HG03469 (cell line): ENCODE measurements at regions not wholly inside any gene's neighbourhood (a gene's known extent, or its start where the extent isn't known, plus 50 kb on each side); places are given as distances from the start of the nearest gene placed in this dataset.

Experiments used
- ATAC-seq: cut with Tn5 transposase; IDR thresholded peaks from one replicate; pipeline ENCODE4 v1.9.1; 2021; ENCODE audit warnings: mild to moderate bottlenecking, moderate library complexity, moderate number of reproducible peaks; ENCODE audit not compliant: unreplicated experiment

DNA sequence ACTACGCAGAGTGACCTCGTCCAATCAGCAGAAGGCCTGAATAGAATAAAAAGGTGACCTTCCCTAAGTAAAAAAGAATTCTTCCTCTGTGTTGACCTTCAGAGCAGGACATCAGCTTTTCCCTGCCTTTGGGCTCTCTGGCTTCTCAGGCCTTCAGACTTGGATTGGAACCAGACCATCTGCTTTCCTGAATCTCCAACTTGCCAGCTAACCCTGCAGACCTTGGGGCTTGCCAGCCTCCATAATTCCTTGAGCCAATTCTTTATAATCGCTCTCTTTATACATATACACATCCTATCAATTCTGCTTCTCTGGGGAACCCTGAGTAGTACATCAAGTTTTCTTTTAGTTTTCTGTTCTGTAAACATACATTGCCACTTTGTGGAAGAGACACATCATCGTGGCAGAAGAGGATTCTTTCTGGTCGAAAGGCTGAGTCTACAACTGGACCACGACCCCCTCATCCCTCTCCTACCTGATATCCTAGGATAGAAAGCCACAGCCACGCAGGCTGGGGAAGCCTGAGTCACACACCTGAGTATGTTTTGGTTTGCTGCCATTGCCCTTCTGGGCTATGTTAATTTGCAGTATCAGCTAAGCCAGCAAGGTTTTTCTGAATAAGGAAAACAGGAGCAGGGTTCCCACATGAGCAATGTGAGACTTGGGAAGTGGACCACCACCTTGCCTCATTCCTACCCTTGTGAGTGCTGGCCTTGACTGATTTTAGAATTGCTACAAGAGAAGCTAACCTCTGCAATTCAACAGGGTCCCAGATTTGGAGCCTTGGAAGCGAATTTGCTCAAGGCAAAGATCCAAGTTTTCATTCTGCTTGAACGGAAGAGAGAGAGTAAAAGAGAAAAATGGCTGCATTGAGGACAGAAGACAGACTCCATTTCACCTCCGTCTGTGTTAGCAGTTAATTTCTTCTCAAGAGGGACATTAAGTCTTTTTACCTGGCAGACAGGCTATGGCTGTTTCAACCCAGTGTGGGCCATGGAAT is 445.2 kb upstream of the FZD8 start:
- ATAC-seq, result no peak

DNA sequence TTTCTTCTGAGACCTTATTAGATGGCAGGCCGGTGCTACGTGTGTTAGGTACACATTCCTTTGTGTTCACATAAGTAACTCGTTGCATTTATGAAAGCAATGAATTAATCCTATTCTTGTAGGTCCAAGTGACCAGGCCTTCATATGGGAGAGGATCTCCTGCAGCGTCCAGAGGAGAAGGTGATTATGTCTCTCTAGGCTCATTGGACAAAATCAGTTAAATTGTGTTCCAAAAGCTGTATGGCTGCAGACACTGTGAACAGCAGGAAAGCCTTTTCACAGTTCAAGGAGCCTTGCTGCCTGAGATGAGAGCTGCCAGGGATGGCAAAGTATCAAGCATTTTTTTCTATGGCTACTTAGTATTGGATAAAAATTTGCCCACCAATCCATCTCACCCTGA is 433.1 kb upstream of the FZD8 start:
- ATAC-seq, result no peak

DNA sequence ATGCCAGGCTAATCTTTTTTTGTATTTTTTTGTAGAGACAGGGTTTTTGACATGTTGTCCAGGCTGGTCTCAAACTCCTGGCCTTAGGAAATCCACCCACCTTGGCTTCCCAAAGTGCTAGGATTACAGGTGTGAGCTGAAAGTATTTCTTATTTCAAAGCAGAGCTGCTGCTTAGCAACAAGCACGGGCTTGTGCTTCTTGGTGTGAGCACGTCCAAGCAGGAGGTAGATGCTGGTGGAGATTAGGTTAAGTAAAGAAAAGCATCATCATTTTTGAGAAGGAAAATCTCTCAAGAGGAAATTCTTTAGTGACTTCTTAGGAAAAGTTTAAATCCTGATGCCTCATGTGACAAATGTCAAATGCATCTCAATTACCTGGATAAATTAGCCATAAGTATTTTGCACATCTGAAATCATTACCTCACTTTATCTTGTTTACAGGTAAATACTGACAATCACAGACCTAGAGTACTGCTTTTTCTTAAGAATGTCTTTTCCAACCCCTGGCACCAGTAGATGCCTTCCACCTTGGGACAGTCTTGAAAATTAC is 431.8 kb upstream of the FZD8 start:
- ATAC-seq, result no peak

DNA sequence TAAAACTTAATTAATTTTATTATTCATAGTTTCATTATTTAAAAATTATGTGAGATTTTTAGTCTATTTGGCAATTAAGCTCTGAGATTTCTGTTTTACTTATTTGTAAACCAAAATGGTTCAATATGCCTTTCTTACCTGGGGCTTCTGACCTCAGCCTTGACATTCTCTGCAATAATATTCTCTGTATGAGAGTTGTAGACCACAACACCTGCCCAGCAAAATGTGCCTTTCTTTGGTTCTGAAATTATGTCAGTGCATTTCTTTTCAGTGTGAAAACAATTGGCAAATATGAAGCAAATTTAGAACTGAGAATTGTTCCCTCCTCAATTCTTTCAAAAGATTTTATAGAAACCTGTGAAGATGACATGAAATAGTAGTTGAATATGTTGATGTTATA is 426.4 kb upstream of the FZD8 start:
- ATAC-seq, result no peak

DNA sequence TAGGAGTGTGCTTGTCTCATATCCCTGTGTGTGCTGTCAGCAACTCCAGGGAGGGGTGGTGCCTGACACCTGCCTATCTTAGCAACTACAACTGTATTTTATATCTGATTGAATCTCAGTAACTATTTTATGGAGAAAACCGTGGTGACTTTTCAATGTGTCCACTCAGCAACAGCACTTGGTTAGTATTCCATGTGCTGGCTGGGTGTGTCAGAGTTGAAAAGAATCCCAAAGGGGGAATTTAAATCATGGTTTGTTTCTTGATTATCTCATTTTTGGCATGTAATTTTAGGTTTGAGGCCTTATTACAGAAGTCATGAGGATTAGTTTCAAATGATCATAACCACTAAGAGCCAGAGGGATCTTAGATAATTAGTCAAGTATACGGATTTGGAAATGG is 425.7 kb upstream of the FZD8 start:
- ATAC-seq, result no peak

DNA sequence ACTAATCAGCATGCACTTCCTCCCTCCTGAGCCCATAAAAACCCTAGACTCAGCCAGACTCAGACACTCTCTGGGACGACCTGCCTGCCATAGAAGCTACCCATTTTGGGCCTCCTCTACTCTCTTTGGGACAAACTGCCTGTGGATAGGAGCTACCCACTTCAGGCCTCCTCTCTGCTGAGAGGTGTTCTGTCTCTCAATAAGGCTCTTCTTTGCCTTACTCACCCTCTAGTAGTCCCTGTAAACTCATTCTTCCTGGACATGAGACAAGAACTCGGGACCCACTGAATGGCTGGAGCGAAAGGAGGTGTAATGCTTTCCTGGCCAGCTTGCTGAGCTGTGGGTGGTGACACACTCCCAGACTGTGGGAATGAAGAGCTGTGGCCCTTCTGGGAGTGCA is 424.8 kb upstream of the FZD8 start:
- no peak for ATAC-seq

DNA sequence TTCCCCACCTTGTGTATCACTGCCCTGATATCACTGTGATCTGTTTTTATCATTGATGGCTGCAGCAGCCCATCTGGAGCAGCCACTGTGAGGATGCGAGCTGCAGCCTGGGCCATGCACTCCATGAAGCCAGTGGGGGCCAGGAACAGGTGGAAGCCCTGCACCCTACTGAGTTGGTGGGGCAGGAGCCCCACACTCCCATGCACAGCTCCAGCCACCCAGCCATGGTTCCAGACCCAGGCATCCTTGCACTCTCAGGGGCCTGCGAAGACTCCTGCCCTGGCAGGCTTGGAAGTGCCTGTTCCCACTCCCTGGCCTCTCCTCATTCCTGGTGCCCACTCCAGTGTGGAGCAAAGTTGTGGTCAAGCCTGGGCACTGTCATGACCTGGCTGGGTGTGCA is 424.0 kb upstream of the FZD8 start:
- ATAC-seq, result no peak

DNA sequence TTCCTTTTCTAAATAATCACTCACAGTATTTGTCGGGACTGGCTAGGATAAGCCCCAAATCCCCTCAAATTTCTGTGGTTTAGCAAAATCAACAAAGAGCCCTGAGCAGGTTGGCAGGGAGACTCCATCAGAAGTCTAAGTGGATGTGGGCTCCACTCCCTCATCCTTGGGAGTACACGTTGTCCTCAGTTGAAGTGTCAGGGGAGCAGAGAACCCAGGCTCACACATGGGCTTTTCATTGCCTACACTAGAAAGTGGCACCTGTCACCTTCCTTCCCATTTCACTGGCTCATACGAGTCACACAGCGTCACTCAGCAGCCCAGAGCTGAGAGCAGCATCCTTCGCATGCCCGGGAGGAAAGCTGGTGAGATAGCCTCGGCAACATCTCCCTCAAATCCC is 421.3 kb upstream of the FZD8 start:
- no peak for ATAC-seq

DNA sequence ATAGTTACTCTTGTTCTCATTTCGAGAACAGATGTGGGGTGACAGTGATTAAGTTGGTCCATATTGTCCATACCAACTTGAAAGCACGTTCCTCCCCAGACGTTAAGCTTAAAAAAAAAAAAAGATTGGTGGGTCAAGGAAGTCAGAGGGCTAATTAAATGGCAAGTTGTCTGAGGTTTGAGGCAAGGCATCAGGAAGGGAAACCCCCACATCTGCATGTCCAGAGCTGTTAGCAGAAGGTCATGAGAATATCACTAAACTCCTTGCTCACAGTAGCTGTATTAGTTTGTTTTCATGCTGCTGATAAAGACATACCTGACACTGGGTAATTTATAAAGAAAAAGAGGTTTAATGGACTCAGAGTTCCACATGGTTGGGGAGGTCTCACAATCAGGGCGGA is 415.6 kb upstream of the FZD8 start:
- no peak for ATAC-seq

DNA sequence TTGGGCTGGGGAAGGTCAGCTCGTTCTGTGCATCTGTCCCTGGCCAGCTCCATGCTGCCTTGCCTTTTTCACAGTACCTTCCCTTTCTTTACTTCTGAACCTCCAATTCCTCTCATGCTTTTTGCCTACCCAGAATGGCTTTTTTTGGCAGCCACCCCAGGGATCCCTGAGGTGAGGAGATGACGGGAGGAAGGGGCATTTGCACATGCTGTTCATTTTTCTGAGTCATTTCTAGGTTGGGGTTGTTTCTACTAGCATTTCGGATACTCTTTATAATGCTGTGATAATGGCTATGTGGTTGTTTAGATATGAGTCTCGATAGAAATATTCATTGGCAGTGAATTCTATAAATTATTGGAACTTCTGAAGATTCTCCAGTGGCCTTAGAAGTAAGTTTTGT is 415.1 kb upstream of the FZD8 start:
- ATAC-seq, result no peak

DNA sequence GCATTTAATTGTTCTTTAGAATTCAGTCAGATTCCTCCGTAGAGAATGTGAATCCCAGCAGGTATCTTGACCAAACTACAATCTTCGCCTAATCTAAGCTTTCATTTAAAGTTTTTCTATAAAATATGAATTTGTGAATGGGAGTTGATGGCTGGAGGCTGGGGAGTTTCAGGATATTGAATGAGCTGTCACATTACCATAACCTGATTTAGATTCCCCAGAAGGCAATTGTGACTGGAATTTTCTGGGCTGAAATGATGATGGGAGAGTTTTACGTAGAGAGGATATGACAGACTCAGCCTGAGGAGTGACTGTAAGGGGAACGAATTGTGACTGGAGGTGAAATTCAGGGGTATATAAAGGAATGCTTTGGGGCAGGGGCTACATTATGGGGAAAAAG is 411.7 kb upstream of the FZD8 start:
- no peak for ATAC-seq

DNA sequence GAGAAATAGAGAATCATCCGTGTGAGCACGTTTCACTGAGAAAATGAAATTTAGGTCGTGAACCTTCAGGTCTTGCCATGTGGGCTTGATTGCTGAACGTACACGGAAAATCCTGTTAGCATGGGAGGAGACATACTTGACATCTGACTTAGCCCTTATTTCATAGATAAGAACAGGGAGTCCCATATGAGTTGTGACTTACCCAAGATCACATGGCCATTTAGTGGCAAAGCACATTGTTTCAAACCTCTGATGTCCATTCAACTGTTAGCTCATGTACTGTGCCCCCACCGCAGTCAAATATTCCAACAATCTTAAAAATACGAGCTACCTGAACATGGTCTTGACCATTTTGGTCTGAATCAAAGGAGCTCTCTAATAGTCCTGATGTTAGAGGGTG is 411.2 kb upstream of the FZD8 start:
- ATAC-seq, result no peak

DNA sequence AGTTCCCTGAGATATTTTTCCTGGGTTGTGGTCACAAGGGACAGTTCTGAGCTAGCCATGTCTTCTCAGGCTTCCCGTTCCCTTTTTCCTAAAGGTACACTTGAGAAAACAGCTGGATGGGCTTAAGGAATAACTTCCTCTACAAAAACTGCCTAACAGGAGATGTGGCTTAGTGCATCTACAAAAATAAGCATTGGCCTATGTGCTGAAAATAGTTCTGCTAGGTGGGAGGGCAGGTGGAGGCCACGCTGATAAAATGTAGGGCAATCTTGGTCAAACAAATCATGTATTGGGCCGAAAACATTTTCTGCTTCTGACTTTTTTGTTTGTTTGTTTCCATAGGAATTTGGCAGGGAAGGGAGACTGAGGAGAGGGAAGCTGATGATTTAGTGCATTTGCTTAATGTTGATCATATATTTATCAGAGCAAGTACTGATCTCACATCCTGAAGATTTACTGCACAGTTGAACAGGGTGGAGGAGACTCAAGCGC is 409.4 kb upstream of the FZD8 start:
- ATAC-seq, result no peak

DNA sequence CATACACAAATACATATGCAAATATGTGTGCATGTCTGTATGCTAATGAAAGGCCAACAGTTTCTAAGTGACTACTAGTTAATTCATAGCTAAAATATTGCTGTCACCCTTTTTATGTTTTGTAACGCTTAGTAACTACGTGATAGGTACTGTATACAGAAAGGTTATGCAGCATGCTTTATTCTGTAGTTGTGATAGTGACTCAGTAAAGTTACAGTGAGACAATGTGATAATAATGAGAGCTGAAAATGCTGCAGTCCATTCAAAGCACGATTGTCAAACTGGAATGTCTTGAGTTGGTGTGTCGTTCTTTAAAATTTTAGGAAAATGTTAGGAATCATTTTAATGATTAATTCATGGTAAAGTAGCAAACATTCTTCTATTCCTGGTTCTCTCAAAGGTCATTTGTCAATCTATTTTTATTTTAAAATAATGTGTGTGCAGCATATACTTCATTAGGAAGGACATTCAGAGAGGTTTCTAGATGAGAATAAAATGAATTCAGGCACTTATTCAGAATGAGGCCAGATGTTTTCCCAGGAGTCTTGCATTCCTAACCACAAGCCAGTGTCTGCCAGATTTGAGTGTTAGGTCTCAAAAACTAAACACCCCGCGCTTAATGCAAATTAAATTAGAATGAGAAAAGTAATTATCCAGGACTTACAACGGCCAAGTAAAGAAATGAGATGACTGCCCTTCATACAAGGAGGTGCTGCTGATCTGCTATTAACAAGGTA is 408.8 kb upstream of the FZD8 start:
- no peak for ATAC-seq

DNA sequence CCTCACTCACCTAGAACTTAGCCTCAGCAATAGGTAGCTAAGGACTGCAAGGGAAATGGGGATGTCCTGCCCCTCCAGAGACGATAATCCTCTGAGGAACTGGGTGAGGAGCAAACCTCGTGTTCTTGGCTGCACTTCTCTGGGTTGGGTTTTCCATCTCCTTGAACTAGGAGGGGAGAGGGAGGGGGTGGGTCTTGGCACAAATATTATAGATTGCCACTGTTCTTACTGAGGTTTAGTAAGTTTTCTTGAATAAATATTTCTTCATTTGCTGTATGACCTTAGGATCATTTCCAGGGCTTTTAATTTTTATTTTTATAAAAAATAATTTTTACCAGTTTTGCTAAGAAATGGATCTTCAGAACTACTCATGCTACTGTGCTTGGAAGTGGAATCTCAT is 406.7 kb upstream of the FZD8 start:
- no peak for ATAC-seq

DNA sequence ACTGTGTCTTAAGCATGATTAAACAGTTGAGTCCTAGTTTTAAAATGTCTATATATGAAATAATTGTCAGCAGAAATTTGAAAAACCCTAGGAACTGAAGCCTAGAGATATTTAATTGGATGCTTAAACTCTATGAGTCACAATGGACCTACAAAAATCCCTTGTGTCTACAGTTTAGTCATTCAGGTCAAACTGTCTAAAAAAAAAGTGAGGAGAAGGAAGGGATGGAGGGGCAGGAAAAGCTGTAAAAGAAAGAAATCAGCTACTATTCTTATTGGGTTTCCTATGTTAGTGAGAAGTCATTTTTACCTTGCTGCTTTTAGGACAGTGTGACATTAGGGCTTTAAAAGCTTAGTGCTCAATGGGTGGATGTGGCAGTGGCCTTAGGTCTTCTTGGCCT is 406.1 kb upstream of the FZD8 start:
- ATAC-seq, result no peak

DNA sequence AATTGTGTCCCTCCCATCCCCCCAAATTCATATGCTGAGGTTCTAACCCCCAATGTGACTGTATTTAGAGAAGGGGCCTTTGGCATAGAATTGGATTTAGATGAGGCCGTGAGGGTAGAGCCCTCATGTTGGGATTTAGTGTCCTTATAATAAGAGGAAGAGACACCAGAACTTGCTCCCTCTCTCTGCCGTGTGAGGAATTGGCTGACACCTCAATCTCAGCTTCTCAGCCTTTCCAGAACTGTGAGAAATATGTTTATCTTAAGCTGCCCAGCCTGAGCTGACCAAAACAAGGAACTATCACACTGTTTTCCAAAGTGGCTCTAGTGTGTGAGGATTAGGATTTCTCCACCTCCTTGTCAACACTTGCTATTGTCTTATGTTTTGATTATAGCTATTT is 400.0 kb upstream of the FZD8 start:
- ATAC-seq, result no peak

DNA sequence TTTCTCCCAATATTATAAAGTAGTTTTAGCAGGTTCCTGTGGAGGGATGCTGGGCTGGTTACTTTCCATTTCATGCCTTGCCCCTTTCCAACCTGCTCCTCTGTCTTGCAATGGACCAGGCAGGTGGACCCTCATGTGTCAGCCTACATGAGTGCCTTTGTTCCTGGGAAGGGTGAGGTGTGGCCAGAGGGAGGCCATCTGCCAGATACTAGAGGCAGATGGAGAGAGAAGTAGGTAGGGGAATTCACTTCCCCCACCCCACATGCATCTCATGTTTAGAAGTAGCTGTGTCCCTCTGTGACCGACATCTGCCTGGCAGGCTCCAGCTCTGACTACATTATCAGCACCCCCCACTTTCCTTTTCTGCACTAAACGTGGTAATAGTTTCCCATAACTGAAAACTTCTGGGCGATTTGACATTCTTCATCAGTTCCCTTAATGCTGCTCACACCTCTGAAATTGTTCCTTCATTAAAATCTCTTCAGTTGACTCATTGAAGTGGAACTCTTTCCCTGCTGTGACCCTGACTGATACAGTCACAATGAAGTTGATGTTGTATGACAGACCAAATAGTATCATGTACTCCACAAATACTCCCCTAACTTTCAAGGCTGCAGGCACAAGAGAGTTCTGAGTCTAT is 396.3 kb upstream of the FZD8 start:
- no peak for ATAC-seq

DNA sequence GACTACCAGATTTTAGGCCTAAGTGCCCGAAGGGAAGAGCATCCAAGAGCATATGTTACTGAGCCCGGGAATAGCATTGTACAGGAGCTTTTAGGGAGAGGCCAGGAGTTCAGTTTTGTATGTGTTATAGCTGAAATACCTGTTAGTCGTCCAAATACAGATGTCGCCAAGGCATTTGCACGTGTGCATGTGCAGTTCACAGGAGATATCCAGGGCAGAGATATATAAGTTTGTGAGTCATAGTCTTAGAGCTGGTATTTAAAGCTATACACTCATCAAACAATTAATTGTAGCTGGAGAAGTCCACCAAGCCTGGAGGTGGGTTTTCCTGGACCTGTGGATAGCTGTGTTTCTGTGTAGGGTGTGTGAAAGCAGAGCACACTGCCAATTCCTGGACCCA is 394.0 kb upstream of the FZD8 start:
- ATAC-seq, result no peak

DNA sequence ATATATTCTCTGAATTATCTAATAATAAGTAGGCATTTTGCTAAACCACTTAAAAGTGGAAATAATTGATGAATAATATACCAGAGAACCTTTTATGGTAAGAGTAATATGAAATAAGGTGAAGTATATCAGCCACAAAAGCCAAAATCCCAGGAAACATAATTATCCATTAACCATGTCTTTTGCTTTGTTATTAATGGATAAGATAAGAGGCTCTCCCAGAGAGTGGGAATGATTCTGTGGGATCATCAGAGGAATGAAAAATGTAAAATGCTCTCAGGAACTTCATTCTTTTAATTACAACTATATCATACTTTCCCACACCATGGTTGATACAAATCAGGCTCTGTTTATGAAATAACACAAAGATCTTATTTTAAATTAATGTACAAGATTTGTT is 391.7 kb upstream of the FZD8 start:
- ATAC-seq, result no peak

DNA sequence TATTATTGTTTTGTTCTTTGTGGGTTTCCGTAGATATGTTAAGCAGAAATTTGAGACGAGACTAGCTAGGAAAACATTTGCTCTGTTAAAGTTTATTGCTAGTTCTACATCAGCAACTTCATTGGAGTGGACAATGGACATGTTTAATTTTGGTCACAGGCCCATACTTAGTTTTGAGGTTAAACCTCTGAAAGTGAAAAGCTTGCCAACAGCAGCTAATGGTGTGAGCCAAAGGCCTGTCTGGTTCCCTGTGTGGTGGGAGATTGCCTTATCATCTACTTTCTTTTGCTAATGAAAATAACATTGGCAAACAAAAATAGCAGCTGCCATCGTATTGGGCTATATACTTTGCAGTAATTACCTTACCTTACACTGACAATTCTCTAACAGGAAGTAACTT is 388.4 kb upstream of the FZD8 start:
- ATAC-seq, result no peak
